GM19351 (cell line): ENCODE measurements at regions not wholly inside any gene's neighbourhood (a gene's known extent, or its start where the extent isn't known, plus 50 kb on each side); places are given as distances from the start of the nearest gene placed in this dataset.
"Not testable (repeated sequence)": the region's sequence is repeated elsewhere in the genome, so short reads cannot be mapped to it uniquely, and the experiment has no call there.

Experiments
- ATAC-seq: cut with Tn5 transposase; IDR thresholded peaks from one replicate; pipeline ENCODE4 v1.9.1; 2021; ENCODE audit warnings: mild to moderate bottlenecking, moderate library complexity; ENCODE audit not compliant: unreplicated experiment

DNA sequence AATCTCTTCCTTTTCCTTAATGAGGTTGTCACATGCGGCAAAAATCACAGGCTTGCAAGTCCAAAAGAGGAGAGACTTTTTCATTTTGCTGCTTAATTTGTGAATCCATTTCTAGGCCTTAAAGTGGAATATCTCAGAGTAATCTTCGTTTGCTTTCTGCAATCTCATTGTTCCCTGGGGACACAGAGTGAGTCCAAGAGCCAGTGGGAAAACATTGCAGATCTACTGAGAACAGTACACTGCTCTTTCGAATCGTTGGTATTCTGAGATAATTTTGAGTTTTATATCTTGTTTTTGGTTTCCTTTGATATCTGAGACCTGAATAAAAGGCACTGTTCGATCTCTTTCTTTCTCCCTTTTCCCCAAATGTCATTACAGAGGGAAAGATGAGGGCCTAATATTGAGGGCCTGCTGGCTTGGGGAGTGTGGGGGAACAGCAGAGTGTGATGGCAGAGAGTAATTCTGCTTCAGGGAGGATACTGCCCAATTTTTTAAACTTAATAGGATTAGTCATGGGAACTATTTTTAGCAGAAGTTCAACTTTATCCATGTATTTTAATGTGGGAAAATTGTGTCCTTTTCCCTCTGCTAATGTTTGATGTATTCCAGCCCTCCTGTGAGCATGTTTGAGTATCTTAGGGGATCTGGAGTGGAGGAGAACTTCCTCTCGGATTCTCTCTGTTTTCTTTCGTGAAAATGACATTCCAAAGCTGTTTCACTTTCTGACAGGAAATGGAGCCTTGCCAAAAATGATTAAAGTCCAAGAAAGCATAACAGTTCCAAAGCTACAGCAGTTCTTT lies 418.2 kb upstream of the ZEB2 start:
- no peak for ATAC-seq

- ATAC-seq = no peak
Observed at GRCh38 chr2:144937066-144937465, 417.1 kb upstream of the ZEB2 start.

GRCh38 chr2:144936442-144936841 lies 416.5 kb upstream of the ZEB2 start:
- no peak for ATAC-seq

GRCh38 chr2:144935736-144936135 lies 415.8 kb upstream of the ZEB2 start:
- ATAC-seq = no peak

- no peak for ATAC-seq
Observed at GRCh38 chr2:144935191-144935590, 415.3 kb upstream of the ZEB2 start.

GRCh38 chr2:144931960-144932359 lies 412.0 kb upstream of the ZEB2 start:
- no peak for ATAC-seq

GRCh38 chr2:144931480-144931879 lies 411.6 kb upstream of the ZEB2 start:
- no peak for ATAC-seq

DNA sequence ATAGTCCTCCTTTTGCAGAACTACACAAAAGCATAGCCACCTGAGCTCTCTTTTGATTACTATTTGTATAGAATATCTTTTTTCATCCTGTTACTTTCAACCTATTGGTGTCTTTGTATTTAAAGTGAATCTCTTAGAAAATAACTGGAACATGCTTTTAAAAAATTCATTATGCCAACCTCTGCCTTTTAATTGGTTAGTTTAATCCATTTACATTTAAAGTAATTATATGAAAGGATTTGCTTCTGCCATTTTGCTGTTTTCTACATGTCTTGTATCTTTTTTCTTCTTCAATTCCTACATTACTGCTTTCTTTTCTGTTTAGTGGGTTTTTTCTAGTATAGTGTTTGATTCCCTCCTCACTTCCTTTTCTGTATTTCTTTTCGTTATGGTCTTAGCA lies 407.5 kb upstream of the ZEB2 start:
- ATAC-seq = no peak

- ATAC-seq = no peak
Observed at GRCh38 chr2:144925886-144926285, 406.0 kb upstream of the ZEB2 start.

- ATAC-seq = no peak
Observed at GRCh38 chr2:144924827-144925226, 404.9 kb upstream of the ZEB2 start.

DNA sequence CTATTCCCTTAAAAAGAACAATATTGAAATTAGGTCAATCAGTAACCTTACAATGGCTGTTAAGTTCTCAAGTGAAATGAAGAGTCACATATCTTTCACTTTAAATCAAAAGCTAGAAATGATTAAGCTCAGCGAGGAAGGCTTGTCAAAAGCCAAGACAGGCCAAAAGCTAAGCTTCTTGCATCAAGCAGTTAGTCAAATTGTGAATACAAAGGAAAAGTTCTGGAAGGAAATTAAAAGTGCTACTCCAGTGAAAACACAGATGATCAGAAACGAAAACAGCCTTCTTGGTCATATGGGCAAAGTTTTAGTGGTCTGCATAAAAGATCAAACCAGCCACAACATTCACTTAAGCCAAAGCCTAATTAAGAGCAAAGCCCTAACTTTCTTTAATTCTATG lies 402.6 kb upstream of the ZEB2 start:
- ATAC-seq = no peak

DNA sequence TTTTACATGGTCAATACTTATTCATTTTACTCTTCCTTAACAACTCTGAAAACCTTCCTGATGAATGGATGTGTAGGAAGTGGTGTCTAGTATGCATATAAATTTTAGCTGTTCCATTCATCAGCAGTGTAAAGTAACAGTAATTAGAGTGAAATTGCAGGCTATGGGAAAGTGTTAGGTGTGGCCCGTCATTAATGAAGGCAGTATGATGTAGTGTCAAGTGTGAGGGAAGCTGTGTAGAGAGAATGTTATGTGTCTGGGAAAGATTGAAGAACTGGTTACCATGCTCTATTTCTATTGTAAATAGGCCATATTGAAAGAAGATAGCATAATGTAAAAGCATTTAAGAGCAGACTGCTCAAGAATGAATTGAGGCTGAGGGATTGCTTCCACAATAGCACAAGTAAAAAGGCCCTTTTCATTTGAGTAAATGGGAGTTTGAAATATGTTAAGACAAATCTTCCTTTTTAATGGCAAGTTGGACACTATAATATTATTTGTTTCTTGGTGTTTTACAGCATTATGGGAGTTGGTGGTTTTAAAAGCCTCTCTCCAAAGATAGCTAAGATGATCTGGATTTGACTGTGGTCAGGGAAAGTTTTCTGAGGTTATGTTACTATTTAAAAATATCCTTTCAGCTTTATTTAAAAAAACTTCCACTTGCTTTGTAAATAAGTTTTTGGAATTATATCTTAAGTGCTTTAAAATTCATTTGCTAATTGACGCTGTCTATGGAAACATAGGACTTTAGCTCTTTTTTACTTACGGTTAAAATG lies 401.0 kb upstream of the ZEB2 start:
- no peak for ATAC-seq

DNA sequence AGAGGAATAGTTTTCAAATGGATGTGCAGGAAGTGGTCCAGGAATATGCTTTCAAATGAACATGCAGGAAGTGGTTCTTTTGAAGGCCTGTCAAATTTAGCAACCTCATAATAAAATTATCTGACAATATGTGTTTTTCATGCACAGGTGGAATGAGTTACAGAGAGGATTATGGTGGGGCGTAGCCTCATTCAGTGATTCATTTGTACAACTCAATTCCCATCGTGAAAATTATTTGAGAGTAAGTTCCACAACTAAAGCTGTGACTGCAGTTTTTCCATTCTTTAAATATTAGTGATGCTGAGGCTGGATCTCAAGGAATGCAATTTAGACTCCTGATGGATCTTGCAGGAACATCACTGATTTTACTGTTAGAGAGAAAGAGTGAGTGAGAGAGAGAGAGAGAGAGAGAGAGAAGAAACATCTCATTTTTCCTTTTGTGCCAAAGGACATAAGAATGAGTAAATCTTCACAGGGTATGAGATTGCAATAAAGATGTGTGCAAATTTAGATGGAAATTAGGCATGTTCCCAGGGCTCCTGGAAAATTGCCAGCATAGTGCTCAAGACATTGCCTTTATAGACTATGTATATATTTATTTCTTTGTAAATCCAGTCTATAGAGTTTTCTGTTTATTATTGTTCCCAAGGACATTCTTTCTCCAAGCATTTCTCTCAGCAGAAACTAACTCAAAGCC lies 394.9 kb upstream of the ZEB2 start:
- no peak for ATAC-seq

- ATAC-seq = no peak
Observed at GRCh38 chr2:144914113-144914512, 394.2 kb upstream of the ZEB2 start.

GRCh38 chr2:144912206-144912605 lies 392.3 kb upstream of the ZEB2 start:
- no peak for ATAC-seq

DNA sequence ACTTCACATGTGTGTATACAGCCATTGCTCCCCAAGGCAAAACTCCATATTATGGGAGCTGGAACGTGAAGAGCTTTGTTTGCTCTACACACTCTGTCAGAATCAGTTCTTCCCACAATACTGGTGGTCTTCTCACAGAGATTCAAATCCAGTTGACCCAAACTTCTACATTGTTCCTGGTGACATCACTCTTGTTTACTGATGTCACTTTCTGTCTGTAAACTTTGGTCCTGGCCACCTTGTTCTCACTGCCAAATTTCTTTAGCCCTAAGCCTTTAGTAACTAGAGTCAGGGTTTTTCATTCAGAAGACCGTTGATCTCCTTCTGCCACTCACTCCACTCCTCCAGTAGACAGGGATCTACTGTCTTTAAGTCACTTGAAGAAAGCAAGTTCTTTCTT lies 386.0 kb upstream of the ZEB2 start:
- no peak for ATAC-seq

GRCh38 chr2:144904612-144905011 lies 384.7 kb upstream of the ZEB2 start:
- ATAC-seq = no peak

DNA sequence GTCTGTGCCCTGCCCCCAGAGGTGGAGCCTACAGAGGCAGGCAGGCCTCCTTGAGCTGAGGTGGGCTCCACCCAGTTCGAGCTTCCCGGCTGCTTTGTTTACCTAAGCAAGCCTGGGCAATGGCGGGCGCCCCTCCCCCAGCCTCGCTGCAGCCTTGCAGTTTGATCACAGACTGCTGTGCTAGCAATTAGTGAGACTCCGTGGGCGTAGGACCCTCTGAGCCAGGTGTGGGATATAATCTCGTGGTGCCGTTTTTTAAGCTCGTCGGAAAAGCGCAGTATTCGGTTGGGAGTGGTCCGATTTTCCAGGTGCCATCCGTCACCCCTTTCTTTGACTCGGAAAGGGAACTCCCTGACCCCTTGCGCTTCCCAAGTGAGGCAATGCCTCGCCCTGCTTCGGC lies 383.1 kb upstream of the ZEB2 start:
- ATAC-seq = not testable (repeated sequence)

DNA sequence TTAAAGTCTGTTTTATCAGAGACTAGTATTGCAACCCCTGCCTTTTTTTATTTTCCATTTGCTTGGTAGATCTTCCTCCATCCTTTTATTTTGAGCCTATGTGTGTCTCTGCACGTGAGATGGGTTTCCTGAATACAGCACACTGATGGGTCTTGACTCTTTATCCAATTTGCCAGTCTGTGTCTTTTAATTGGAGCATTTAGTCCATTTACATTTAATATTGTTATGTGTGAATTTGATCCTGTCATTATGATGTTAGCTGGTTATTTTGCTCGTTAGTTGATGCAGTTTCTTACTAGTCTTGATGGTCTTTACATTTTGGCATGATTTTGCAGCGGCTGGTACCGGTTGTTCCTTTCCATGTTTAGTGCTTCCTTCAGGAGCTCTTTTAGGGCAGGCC lies 381.5 kb upstream of the ZEB2 start:
- ATAC-seq = not testable (repeated sequence)

- ATAC-seq = no peak
Observed at GRCh38 chr2:144896341-144896740, 376.4 kb upstream of the ZEB2 start.
